ENCODE measurements at regions not wholly inside any gene's neighbourhood (a gene's known extent, or its start where the extent isn't known, plus 50 kb on each side); places are given as distances from the start of the nearest gene placed in this dataset.

DNA sequence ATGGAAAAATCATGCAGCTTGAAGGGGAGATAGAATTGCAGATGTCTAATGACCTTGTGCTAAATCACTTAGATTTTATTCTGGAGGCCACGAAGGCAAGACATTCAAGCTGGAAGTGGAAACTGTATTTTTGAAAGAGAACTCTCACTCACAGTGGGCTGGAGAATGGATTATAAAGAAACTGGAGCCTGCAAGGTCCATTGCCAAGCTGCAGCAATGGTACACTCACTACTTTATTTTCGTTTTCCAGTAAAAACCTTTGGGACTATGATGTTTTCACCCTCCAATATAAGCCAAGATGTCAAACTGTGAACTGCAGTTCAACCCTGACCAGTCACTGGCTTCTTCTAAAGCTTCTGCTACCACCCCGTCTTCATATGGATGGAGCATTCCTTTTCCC lies 62.0 kb downstream of the SKIDA1 start:
- CTCF ChIA-PET: no interaction called here
- no peak overlapping the region for H3K4me3 Mint-ChIP-seq
- H3K9me3 Mint-ChIP-seq: no peaks in the 10 kb centered on the region
- no peak overlapping the region for H3K27ac Mint-ChIP-seq
- no peaks in the 10 kb centered on the region for H3K36me3 Mint-ChIP-seq (ENCODE audit: low read depth)
- POLR2A ChIA-PET: no interaction called here
- peaks cover 3% of the 10 kb centered on the region for H3K27me3 Mint-ChIP-seq
- no peaks in the 10 kb centered on the region for H3K4me1 Mint-ChIP-seq (ENCODE audit: low read depth)
- DNase-seq (no peak), ATAC-seq (no peak)
- no peak for TF ChIP-seq CTCF (IDR thresholded peaks at IDR 0.05)
- intact Hi-C loops (cut with micrococcal nuclease): no loop called here

DNA sequence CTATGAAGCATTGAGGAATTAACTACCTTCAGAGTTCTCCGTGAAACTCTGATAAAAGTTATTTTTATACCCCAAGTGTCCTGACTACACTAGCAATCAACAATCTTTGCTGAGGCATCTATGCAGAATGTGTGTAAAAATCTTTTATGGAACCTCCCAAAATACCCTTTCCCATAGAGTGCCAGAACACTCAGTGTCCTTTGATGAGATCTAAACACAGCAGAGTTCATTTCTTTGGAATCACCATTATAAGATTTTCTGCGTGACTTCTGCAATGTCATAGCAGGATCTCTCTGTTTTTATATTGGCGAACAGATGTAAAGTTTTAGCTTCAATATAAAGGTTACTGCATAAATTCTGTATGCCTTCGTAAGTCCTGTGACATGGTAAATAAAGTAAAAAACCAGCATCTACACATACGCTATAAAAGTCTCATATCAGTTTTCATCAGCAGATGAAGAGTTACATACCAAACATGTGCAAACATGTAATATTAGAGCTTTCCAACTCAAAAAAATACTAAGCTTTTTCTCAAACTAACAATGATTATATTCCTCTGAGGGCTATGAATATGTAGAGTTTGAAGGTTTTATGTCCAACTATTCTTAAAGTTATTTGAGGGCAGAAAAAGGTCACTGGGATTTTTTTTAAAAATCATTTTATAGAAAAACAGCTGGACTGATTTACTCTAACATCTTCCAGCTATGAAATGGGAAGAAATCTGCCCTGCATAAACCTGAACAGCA lies 67.2 kb downstream of the SKIDA1 start:
- ATAC-seq: no peak
- H3K27me3 Mint-ChIP-seq: peaks cover 5% of the 10 kb centered on the region
- CTCF ChIA-PET: no interaction called here
- no peak overlapping the region for H3K27ac Mint-ChIP-seq
- POLR2A ChIA-PET: no interaction called here
- no peaks in the 10 kb centered on the region for H3K4me1 Mint-ChIP-seq (ENCODE audit: low read depth)
- intact Hi-C loops (cut with micrococcal nuclease): no loop called here
- DNase-seq: no peak
- TF ChIP-seq CTCF (IDR thresholded peaks at IDR 0.05): no peak
- H3K4me3 Mint-ChIP-seq: no peak overlapping the region
- H3K9me3 Mint-ChIP-seq: no peaks in the 10 kb centered on the region
- no peaks in the 10 kb centered on the region for H3K36me3 Mint-ChIP-seq (ENCODE audit: low read depth)

GRCh38 chr10:21456160-21456559 lies 69.3 kb downstream of the SKIDA1 start:
- no peak for ATAC-seq
- CTCF ChIA-PET: no interaction called here
- Mint-ChIP-seq H3K27ac (no peak overlapping the region), H3K27me3 (peaks cover 6% of the 10 kb centered on the region), H3K9me3 (no peaks in the 10 kb centered on the region), H3K4me3 (no peak overlapping the region), H3K4me1 (ENCODE audit: low read depth) (no peaks in the 10 kb centered on the region), H3K36me3 (ENCODE audit: low read depth) (no peaks in the 10 kb centered on the region)
- intact Hi-C loops (cut with micrococcal nuclease): no loop called here
- POLR2A ChIA-PET: no interaction called here
- DNase-seq: no peak
- TF ChIP-seq CTCF (IDR thresholded peaks at IDR 0.05): no peak

GRCh38 chr10:21452203-21452602 lies 73.3 kb downstream of the SKIDA1 start:
- H3K27ac Mint-ChIP-seq: no peak overlapping the region
- no peak overlapping the region for H3K4me3 Mint-ChIP-seq
- ChIA-PET CTCF (no interaction called here), POLR2A (no interaction called here)
- TF ChIP-seq CTCF (IDR thresholded peaks at IDR 0.05): no peak
- no peak for DNase-seq
- H3K4me1 Mint-ChIP-seq (ENCODE audit: low read depth): no peaks in the 10 kb centered on the region
- ATAC-seq: no peak
- H3K27me3 Mint-ChIP-seq: peaks cover 6% of the 10 kb centered on the region
- intact Hi-C loops (cut with micrococcal nuclease): no loop called here
- H3K36me3 Mint-ChIP-seq (ENCODE audit: low read depth): no peaks in the 10 kb centered on the region
- no peaks in the 10 kb centered on the region for H3K9me3 Mint-ChIP-seq

- Mint-ChIP-seq H3K4me3 (no peak overlapping the region), H3K9me3 (no peaks in the 10 kb centered on the region)
These were observed 76.1 kb downstream of the SKIDA1 start for GRCh38 chr10:21449288-21449966.

More at GRCh38 chr10:21449288-21449966, 76.1 kb downstream of the SKIDA1 start:
- Mint-ChIP-seq H3K27me3 (peaks cover 4% of the 10 kb centered on the region), H3K27ac (no peak overlapping the region), H3K36me3 (ENCODE audit: low read depth) (no peaks in the 10 kb centered on the region), H3K4me1 (ENCODE audit: low read depth) (no peaks in the 10 kb centered on the region)
- DNase-seq (no peak), ATAC-seq (no peak)
- ChIA-PET CTCF (no interaction called here), POLR2A (no interaction called here)
- TF ChIP-seq CTCF (IDR thresholded peaks at IDR 0.05): no peak
- intact Hi-C loops (cut with micrococcal nuclease): no loop called here
